ENCODE measurements at regions not wholly inside any gene's neighbourhood (a gene's known extent, or its start where the extent isn't known, plus 50 kb on each side); places are given as distances from the start of the nearest gene placed in this dataset.
A peak's percentile ranks its signal among the peaks of the same experiment; 100 is the strongest.
"Not testable (repeated sequence)": the region's sequence is repeated elsewhere in the genome, so short reads cannot be mapped to it uniquely, and the experiment has no call there.

- H3K4me1 ChIP-seq (ENCODE audit: insufficient read depth, low read length), result peaks cover 17% of the 10 kb centered on the region
- H3K4me2 ChIP-seq (ENCODE audit: insufficient read depth, low read length), result no peak overlapping the region
- no peak for DNase-seq (ENCODE audit: insufficient read length, low spot score, missing footprints)
- H3K36me3 ChIP-seq (ENCODE audit: insufficient read depth, low read length), result no peaks in the 10 kb centered on the region
- H4K20me1 ChIP-seq (ENCODE audit: insufficient read depth, low read length), result no peaks in the 10 kb centered on the region
- no peaks in the 10 kb centered on the region for H3K79me2 ChIP-seq (ENCODE audit: insufficient read depth, low read length)
- H3K27me3 ChIP-seq (ENCODE audit: insufficient read depth, low read length), result no peaks in the 10 kb centered on the region
- H3K27ac ChIP-seq (ENCODE audit: low read depth, low read length), result no peak overlapping the region
- TF ChIP-seq, protein P1, sequence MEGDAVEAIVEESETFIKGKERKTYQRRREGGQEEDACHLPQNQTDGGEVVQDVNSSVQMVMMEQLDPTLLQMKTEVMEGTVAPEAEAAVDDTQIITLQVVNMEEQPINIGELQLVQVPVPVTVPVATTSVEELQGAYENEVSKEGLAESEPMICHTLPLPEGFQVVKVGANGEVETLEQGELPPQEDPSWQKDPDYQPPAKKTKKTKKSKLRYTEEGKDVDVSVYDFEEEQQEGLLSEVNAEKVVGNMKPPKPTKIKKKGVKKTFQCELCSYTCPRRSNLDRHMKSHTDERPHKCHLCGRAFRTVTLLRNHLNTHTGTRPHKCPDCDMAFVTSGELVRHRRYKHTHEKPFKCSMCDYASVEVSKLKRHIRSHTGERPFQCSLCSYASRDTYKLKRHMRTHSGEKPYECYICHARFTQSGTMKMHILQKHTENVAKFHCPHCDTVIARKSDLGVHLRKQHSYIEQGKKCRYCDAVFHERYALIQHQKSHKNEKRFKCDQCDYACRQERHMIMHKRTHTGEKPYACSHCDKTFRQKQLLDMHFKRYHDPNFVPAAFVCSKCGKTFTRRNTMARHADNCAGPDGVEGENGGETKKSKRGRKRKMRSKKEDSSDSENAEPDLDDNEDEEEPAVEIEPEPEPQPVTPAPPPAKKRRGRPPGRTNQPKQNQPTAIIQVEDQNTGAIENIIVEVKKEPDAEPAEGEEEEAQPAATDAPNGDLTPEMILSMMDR (IDR thresholded peaks at IDR 0.05; ENCODE audit: extremely low read depth, low read depth, low read length), result no peak
- no peaks in the 10 kb centered on the region for H3K9me3 ChIP-seq (ENCODE audit: low read depth, low read length)
- H2AFZ ChIP-seq (ENCODE audit: low read length), result no peak overlapping the region
- H3K4me3 ChIP-seq (ENCODE audit: insufficient read depth, low read length), result no peak overlapping the region
These were observed 1001.8 kb upstream of the CITED2 start for GRCh38 chr6:140376209-140376608.

- not testable (repeated sequence) for H3K9me3 ChIP-seq (ENCODE audit: low read depth, low read length); H3K79me2 ChIP-seq (ENCODE audit: insufficient read depth, low read length); H3K4me2 ChIP-seq (ENCODE audit: insufficient read depth, low read length); H3K36me3 ChIP-seq (ENCODE audit: insufficient read depth, low read length); H4K20me1 ChIP-seq (ENCODE audit: insufficient read depth, low read length); DNase-seq (ENCODE audit: insufficient read length, low spot score, missing footprints); H3K27me3 ChIP-seq (ENCODE audit: insufficient read depth, low read length); H3K4me3 ChIP-seq (ENCODE audit: insufficient read depth, low read length); H3K27ac ChIP-seq (ENCODE audit: low read depth, low read length); H3K4me1 ChIP-seq (ENCODE audit: insufficient read depth, low read length); H2AFZ ChIP-seq (ENCODE audit: low read length)
These were observed 999.3 kb upstream of the CITED2 start for GRCh38 chr6:140373728-140374127.

DNA sequence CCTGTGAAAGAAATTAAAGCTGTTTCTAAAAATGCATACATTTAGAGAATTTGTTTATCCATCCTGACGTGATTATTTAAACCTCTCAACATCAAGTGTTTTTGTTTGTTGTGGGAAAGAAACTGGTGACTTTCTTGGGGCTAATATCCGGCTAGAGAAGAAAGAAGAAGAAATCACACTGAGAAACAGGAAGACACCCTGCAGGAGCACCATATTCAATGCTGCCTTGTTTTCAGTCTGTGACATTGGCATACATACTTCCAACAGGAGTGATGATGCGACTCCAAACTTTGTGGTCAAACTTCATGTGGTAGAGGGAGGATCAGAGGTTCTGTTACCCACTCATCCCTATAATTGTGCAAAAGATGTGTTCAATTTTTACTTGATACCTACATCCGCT lies 997.6 kb upstream of the CITED2 start:
- Histone ChIP-seq H3K4me1 (ENCODE audit: insufficient read depth, low read length) (peaks cover 10% of the 10 kb centered on the region), H3K79me2 (ENCODE audit: insufficient read depth, low read length) (no peaks in the 10 kb centered on the region), H3K9me3 (ENCODE audit: low read depth, low read length) (no peaks in the 10 kb centered on the region), H3K4me2 (ENCODE audit: insufficient read depth, low read length) (no peak overlapping the region), H3K27me3 (ENCODE audit: insufficient read depth, low read length) (no peaks in the 10 kb centered on the region), H3K27ac (ENCODE audit: low read depth, low read length) (no peak overlapping the region), H2AFZ (ENCODE audit: low read length) (peak overlapping the region; percentile 57), H3K4me3 (ENCODE audit: insufficient read depth, low read length) (no peak overlapping the region), H4K20me1 (ENCODE audit: insufficient read depth, low read length) (no peaks in the 10 kb centered on the region), H3K36me3 (ENCODE audit: insufficient read depth, low read length) (no peaks in the 10 kb centered on the region)
- TF ChIP-seq, protein P1 (IDR thresholded peaks at IDR 0.05; ENCODE audit: extremely low read depth, low read depth, low read length), result no peak
- no peak for DNase-seq (ENCODE audit: insufficient read length, low spot score, missing footprints)

DNA sequence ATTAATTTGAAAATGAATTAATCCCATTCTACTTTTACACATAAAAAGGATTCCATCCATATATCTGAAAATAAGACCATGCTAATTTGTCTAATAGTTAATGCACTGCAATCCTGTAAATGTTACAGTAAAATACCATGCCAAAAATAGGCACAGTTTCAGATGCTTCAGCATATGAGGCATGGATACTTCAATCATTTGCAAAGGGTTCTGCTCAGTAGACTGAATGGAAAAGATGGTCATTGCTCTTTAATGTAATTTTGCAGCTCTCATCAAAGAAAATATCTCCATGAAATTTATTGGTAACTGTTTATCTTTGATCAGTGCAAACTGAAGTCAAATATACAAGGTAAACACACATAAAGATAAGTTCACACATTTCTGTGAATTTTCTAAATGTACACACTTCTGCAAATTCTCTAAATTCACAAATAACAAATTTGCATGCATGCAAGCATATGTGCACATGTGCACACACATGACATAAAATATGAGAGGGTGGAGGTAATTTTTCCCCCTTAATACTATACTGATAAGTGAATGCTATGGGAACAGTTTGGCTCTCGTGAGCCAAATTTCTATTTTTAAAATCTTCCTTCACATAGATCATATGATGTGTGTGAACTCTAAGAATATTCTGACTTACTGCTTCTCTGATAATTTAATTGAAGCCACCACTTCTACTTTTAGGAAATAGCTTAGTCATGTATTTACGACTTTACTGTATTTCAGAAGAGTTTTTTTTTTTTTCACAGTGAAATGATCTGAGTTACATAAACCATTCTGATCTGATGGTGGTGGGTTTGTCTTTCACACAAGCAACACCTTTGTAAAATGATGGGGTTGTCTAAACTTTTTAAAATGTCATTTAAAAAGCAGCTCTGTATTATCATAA lies 996.8 kb upstream of the CITED2 start:
- H3K27ac ChIP-seq (ENCODE audit: low read depth, low read length), result no peak overlapping the region

More for the DNA sequence above, 996.8 kb upstream of the CITED2 start:
- H3K4me1 ChIP-seq (ENCODE audit: insufficient read depth, low read length), result peaks cover 10% of the 10 kb centered on the region
- TF ChIP-seq, protein P1 (IDR thresholded peaks at IDR 0.05; ENCODE audit: extremely low read depth, low read depth, low read length), result no peak
- H3K27me3 ChIP-seq (ENCODE audit: insufficient read depth, low read length), result no peaks in the 10 kb centered on the region
- peak; percentile 50 for DNase-seq (ENCODE audit: insufficient read length, low spot score, missing footprints)
- no peak overlapping the region for H3K4me2 ChIP-seq (ENCODE audit: insufficient read depth, low read length)
- H3K9me3 ChIP-seq (ENCODE audit: low read depth, low read length), result no peaks in the 10 kb centered on the region
- H3K36me3 ChIP-seq (ENCODE audit: insufficient read depth, low read length), result no peaks in the 10 kb centered on the region
- H4K20me1 ChIP-seq (ENCODE audit: insufficient read depth, low read length), result no peaks in the 10 kb centered on the region
- no peak overlapping the region for H3K4me3 ChIP-seq (ENCODE audit: insufficient read depth, low read length)
- no peak overlapping the region for H2AFZ ChIP-seq (ENCODE audit: low read length)
- H3K79me2 ChIP-seq (ENCODE audit: insufficient read depth, low read length), result no peaks in the 10 kb centered on the region
